Body of pancreas (tissue), 4 donors: ENCODE measurements at regions not wholly inside any gene's neighbourhood (a gene's known extent, or its start where the extent isn't known, plus 50 kb on each side); places are given as distances from the start of the nearest gene placed in this dataset.

Experiments
- ATAC-seq: fragments of 150-250 bp; one replicate; pipeline ENCODE4 v1.9.1; 2016
- DNase-seq, 4 donors: peaks; one replicate each; pipeline ENCODE4 v3.0.0-alpha.2; 2019
- H3K27ac ChIP-seq, 4 donors: fragments of 200-600 bp; sonication (generic); 1 replicate in 3 of 4; 2 replicates in 1 of 4; pipeline versions ENCODE4 v1.5.1 to v1.6.1; 2016 to 2019; ENCODE audit warnings: mild to moderate bottlenecking in 1 of 4, mixed read lengths in 1 of 4, moderate library complexity in 1 of 4
- H3K27me3 ChIP-seq, 2 donors: fragments of 200-600 bp; sonication (generic); one replicate each; pipeline ENCODE4 v1.6.0; 2016; ENCODE audit warnings: mild to moderate bottlenecking in 1 of 2
- H3K36me3 ChIP-seq, 2 donors: fragments of 200-600 bp; sonication (generic); replicated peaks in 1 of 2; 2 replicates each; pipeline ENCODE4 v1.5.1; 2016; ENCODE audit warnings: low read depth in 2 of 2; ENCODE audit not compliant: insufficient read depth in 1 of 2
- H3K4me1 ChIP-seq: fragments of 200-600 bp; sonication (generic); one replicate; pipeline ENCODE4 v1.6.0; 2016
- H3K4me3 ChIP-seq, 2 donors: fragments of 200-600 bp; sonication (generic); 1 replicate in 1 of 2; 2 replicates in 1 of 2; pipeline ENCODE4 v1.5.1; 2016 to 2019
- H3K9me3 ChIP-seq, 3 donors: fragments of 200-600 bp; sonication (generic); 1 replicate in 2 of 3; 2 replicates in 1 of 3; pipeline ENCODE4 v1.5.1; 2016
- POLR2A ChIP-seq, 3 donors: fragments of 450-650 bp; IDR thresholded peaks; one replicate each; pipeline ENCODE4 v1.6.1; 2016; ENCODE audit warnings: antibody characterized with exemption in 3 of 3, mild to moderate bottlenecking in 2 of 3
- WGBS, 2 donors: methylation state at CpG; one replicate each; pipeline ENCODE4 v1.1.5; 2017; 5-methylcytosine and 5-hydroxymethylcytosine counted together
- intact Hi-C: fragments of 100-400 bp; cut with DNase I; formaldehyde crosslinking; loops from one replicate; pipeline ENCODE4 v1.15.1; 2023
- TF ChIP-seq, protein P1 (sequence below), 7 experiments: fragments of 450-650 bp in 4 of 7; fragments of 200-600 bp in 3 of 7; sonication (generic) in 3 of 7; IDR thresholded peaks; one replicate each; pipeline ENCODE4 v1.5.1; 2016 to 2019; ENCODE audit warnings: antibody characterized with exemption in 7 of 7

DNA sequence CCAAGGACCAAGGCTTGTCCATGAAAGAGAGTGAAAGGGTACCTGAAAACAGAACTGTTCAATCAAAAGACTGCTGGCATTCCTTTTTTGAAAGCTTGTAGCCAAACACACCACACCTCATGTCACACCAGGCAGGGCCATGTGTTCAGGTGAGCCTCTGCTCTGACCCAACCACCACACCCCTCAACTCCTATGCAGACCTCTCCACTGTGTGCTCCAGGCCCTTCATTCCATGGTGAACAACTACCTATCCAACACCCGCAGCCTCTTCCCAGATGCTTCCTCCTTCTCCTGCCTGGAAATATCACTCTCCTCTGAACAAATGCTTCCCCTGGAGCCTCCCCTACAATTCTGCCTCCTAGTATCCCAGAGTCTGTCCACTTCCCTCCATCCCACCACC is 166.6 kb downstream of the AVL9 start:
- peaks cover 6% of the 10 kb centered on the region for H3K4me1 ChIP-seq
- DNase-seq: no peak
- no peak overlapping the region for H3K27ac ChIP-seq
- no peaks in the 10 kb centered on the region for H3K9me3 ChIP-seq
- no peak for ATAC-seq
- intact Hi-C loops: no loop called here
- no peak for TF ChIP-seq POLR2A (IDR thresholded peaks at IDR 0.05)
- WGBS, 2 donors: 88 to 100% methylated on average over 1 of the region's 1 CpG
- no peaks in the 10 kb centered on the region for H3K27me3 ChIP-seq
- no peaks in the 10 kb centered on the region for H3K36me3 ChIP-seq
- H3K4me3 ChIP-seq: no peak overlapping the region

DNA sequence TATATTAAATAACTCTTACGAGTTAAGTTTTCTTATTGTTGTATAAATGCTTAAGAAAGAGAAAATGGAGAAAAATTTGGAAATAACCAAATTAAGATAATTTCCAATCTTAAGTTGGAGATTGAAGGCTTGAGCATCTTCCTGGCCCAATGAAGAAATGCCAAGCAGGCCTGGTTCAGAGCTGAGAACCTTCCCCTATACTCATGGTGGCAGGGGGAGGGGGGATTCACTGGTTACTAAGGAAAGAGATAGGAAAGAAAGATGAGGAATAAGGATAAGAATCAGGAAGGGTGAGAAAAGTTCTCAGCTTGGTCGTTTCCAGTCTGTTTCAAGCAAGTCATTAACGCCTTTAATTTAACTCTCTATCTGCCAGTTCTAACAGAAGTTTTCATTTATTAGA is 166.2 kb downstream of the AVL9 start:
- no peak overlapping the region for H3K27ac ChIP-seq
- H3K36me3 ChIP-seq: no peaks in the 10 kb centered on the region
- no peaks in the 10 kb centered on the region for H3K9me3 ChIP-seq
- DNase-seq: no peak
- ATAC-seq: no peak
- H3K4me3 ChIP-seq: no peak overlapping the region
- peaks cover 6% of the 10 kb centered on the region for H3K4me1 ChIP-seq
- TF ChIP-seq, protein P1, sequence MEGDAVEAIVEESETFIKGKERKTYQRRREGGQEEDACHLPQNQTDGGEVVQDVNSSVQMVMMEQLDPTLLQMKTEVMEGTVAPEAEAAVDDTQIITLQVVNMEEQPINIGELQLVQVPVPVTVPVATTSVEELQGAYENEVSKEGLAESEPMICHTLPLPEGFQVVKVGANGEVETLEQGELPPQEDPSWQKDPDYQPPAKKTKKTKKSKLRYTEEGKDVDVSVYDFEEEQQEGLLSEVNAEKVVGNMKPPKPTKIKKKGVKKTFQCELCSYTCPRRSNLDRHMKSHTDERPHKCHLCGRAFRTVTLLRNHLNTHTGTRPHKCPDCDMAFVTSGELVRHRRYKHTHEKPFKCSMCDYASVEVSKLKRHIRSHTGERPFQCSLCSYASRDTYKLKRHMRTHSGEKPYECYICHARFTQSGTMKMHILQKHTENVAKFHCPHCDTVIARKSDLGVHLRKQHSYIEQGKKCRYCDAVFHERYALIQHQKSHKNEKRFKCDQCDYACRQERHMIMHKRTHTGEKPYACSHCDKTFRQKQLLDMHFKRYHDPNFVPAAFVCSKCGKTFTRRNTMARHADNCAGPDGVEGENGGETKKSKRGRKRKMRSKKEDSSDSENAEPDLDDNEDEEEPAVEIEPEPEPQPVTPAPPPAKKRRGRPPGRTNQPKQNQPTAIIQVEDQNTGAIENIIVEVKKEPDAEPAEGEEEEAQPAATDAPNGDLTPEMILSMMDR (IDR thresholded peaks at IDR 0.05): no peak
- no peak for TF ChIP-seq POLR2A (IDR thresholded peaks at IDR 0.05)
- 63 to 64% methylated on average over 3 of the region's 3 CpGs for WGBS, 2 donors
- intact Hi-C loops: no loop called here
- no peaks in the 10 kb centered on the region for H3K27me3 ChIP-seq

DNA sequence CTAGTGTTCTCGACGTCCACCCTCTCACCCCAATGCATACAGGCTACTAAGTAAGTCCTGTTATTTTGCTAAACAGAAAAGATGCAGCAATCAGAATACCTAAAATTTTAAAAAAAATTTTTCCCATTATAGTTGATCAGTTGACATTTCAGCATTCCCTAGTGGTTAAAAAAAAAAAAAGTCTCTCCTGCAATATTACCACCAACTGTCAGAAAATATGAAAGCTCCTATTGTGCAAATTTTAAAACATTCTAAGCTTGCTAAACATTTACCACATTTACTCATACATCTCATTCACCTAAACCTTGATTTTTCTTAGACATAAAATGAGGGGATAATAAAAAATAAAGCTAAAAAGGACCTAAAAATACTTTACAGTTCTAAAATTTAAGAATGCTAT is 165.6 kb downstream of the AVL9 start:
- Histone ChIP-seq H3K9me3 (no peaks in the 10 kb centered on the region), H3K4me3 (no peak overlapping the region), H3K27me3 (no peaks in the 10 kb centered on the region), H3K36me3 (no peaks in the 10 kb centered on the region), H3K27ac (no peak overlapping the region), H3K4me1 (peaks cover 6% of the 10 kb centered on the region)
- ATAC-seq: no peak
- intact Hi-C loops: no loop called here
- DNase-seq: no peak
- 35 to 64% methylated on average over 2 of the region's 2 CpGs for WGBS, 2 donors
- TF ChIP-seq POLR2A (IDR thresholded peaks at IDR 0.05): no peak
- TF ChIP-seq, protein P1 (IDR thresholded peaks at IDR 0.05): no peak

DNA sequence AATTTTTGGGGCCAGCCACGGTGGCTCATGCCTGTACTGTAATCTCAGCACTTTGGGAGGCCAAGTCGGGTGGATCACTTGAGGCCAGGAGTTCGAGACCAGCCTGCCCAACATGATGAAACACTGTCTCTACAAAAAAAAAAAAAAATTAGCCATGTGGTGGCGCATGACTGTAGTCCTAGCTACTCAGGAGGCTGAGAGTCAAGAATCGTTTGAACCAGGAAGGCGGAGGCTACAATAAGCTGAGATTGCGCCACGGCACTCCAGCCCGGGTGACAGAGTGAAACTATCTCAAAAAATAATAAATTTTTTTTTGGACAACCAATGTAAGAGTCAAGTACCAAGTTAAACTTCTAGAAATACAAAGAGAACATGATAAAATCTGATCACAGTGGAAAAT is 164.6 kb downstream of the AVL9 start:
- Histone ChIP-seq H3K27ac (no peak overlapping the region), H3K9me3 (no peaks in the 10 kb centered on the region), H3K4me3 (no peak overlapping the region), H3K27me3 (no peaks in the 10 kb centered on the region), H3K4me1 (peaks cover 6% of the 10 kb centered on the region), H3K36me3 (no peaks in the 10 kb centered on the region)
- intact Hi-C loops: no loop called here
- DNase-seq: no peak
- 82 to 99% methylated on average over 9 of the region's 9 CpGs for WGBS, 2 donors
- TF ChIP-seq POLR2A (IDR thresholded peaks at IDR 0.05): no peak
- TF ChIP-seq, protein P1 (IDR thresholded peaks at IDR 0.05): no peak
- ATAC-seq: no peak

DNA sequence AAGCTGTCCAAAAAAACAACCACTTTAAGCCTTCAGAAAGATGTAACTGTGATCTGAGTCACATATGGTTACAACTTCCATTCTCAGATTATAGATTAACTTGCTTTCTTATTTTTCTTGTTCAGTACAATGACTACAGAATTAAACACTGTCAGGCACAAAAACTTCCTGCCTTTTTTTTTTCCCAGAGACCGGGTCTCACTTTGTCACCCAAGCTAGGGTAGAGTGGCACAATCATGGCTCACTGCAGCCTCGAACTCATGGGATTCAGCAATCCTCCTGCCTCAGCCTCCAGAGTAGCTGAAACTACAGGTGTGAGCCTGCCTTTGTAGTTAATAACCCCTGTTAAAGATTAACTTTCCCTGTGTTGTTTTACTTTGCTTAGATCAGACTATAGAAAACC is 163.2 kb downstream of the AVL9 start:
- 68 to 74% methylated on average over 2 of the region's 2 CpGs for WGBS, 2 donors
- intact Hi-C loops: no loop called here
- peaks cover 6% of the 10 kb centered on the region for H3K4me1 ChIP-seq
- H3K9me3 ChIP-seq: no peaks in the 10 kb centered on the region
- no peaks in the 10 kb centered on the region for H3K27me3 ChIP-seq
- no peaks in the 10 kb centered on the region for H3K36me3 ChIP-seq
- no peak for DNase-seq
- no peak overlapping the region for H3K4me3 ChIP-seq
- no peak for ATAC-seq
- no peak overlapping the region for H3K27ac ChIP-seq
- no peak for TF ChIP-seq POLR2A (IDR thresholded peaks at IDR 0.05)
- TF ChIP-seq, protein P1 (IDR thresholded peaks at IDR 0.05): no peak
